Endothelial cell of umbilical vein (primary cell): ENCODE measurements at regions not wholly inside any gene's neighbourhood (a gene's known extent, or its start where the extent isn't known, plus 50 kb on each side); places are given as distances from the start of the nearest gene placed in this dataset.
A peak's percentile ranks its signal among the peaks of the same experiment; 100 is the strongest.

Source experiments
- BruUV-seq: library from RNA; stranded (reverse); fragments of 400-500 nt; replicated peaks from 2 replicates; lab custom pipeline; 2021; lab: Mats Ljungman, UMichigan
- CTCF ChIA-PET: fragments of 300-600, 350-600 bp; sonication (Branson Sonifier 250); formaldehyde crosslinking; loops from one replicate; lab custom pipeline; 2021; ENCODE audit warnings: antibody characterized with exemption, inconsistent platforms; lab: Charles Lee
- POLR2A ChIA-PET: fragments of 300-600, 350-600 bp; sonication (Branson Sonifier 250); formaldehyde crosslinking; loops from one replicate; lab custom pipeline; 2021; ENCODE audit warnings: antibody characterized with exemption, inconsistent platforms; lab: Charles Lee
- DNase-seq: peaks from one replicate; pipeline ENCODE4 v3.0.0-alpha.2; 2011; ENCODE audit warnings: low read depth, low spot score
- FAIRE-seq: peaks from 2 replicates; lab custom pipeline; 2011; peaks lifted over from hg19 to GRCh38; lab: Jason Lieb, UNC
- H2AFZ ChIP-seq: 2 replicates; pipeline ENCODE4 v1.6.0; 2012; ENCODE audit warnings: low read depth, low read length, control low read depth, inconsistent platforms
- H3K27ac ChIP-seq: 2 replicates; pipeline ENCODE4 v1.5.1; 2011; ENCODE audit warnings: low read depth, mild to moderate bottlenecking, control low read depth, low read length, moderate library complexity; ENCODE audit not compliant: insufficient read depth
- H3K27me3 ChIP-seq, 2 experiments: 2 replicates each; pipeline versions ENCODE4 v1.6.0 to v1.6.1; 2011; ENCODE audit warnings: low read length in 2 of 2, mixed read lengths in 1 of 2; ENCODE audit not compliant: control insufficient read depth in 2 of 2, insufficient read depth in 2 of 2
- H3K36me3 ChIP-seq, 2 experiments: 2 replicates in 1 of 2; 3 replicates in 1 of 2; pipeline ENCODE4 v1.5.1; 2011; ENCODE audit warnings: low read length in 2 of 2, mild to moderate bottlenecking in 1 of 2, moderate library complexity in 1 of 2; ENCODE audit not compliant: control insufficient read depth in 2 of 2, insufficient read depth in 2 of 2; ENCODE audit errors: extremely low read depth in 1 of 2
- H3K4me1 ChIP-seq: 3 replicates; pipeline ENCODE4 v1.5.1; 2011; ENCODE audit warnings: mild to moderate bottlenecking, low read length; ENCODE audit not compliant: control insufficient read depth, insufficient read depth; ENCODE audit errors: extremely low read depth
- H3K4me2 ChIP-seq: 2 replicates; pipeline ENCODE4 v1.6.1; 2011; ENCODE audit warnings: low read length, control low read depth, mixed read lengths; ENCODE audit not compliant: insufficient read depth
- H3K4me3 ChIP-seq, 3 experiments: fragments of 200-600 bp in 1 of 3; sonication (generic), shearing (Covaris generic) in 1 of 3; replicated peaks in 1 of 3; 2 replicates each; pipeline ENCODE4 v1.5.1; 2011 to 2016; ENCODE audit warnings: control low read depth in 3 of 3, low read length in 3 of 3, mild to moderate bottlenecking in 2 of 3, inconsistent platforms in 1 of 3, low read depth in 1 of 3, moderate library complexity in 1 of 3; ENCODE audit not compliant: insufficient read depth in 1 of 3
- H3K79me2 ChIP-seq: 2 replicates; pipeline ENCODE4 v1.6.0; 2012; ENCODE audit warnings: low read length, inconsistent platforms; ENCODE audit not compliant: control insufficient read depth, insufficient read depth
- H3K9ac ChIP-seq: replicated peaks from 2 replicates; pipeline ENCODE3; 2011; ENCODE audit warnings: low read length, control low read depth; ENCODE audit not compliant: insufficient read depth; ENCODE audit errors: extremely low read depth
- H3K9me1 ChIP-seq: replicated peaks from 3 replicates; pipeline ENCODE4 v1.6.0; 2011; ENCODE audit warnings: mild to moderate bottlenecking, low read length; ENCODE audit not compliant: control insufficient read depth, insufficient read depth; ENCODE audit errors: extremely low read depth
- H3K9me3 ChIP-seq: replicated peaks from 2 replicates; pipeline ENCODE4 v1.5.1; 2012; ENCODE audit warnings: low read length, inconsistent platforms; ENCODE audit not compliant: control insufficient read depth, insufficient read depth
- H4K20me1 ChIP-seq: replicated peaks from 2 replicates; pipeline ENCODE3; 2011; ENCODE audit warnings: mild to moderate bottlenecking, low read length; ENCODE audit not compliant: control insufficient read depth, insufficient read depth; ENCODE audit errors: extremely low read depth
- EZH2 ChIP-seq: IDR thresholded peaks from 2 replicates; pipeline ENCODE4 v1.6.1; 2012; ENCODE audit warnings: borderline replicate concordance, low read depth, mild to moderate bottlenecking, moderate library complexity, low read length, inconsistent platforms; ENCODE audit not compliant: severe bottlenecking
- FOS ChIP-seq: IDR thresholded peaks from 2 replicates; pipeline ENCODE4 v1.6.1; 2011; ENCODE audit warnings: mild to moderate bottlenecking, low read length, moderate library complexity, borderline replicate concordance; ENCODE audit not compliant: insufficient read depth
- GATA2 ChIP-seq: IDR thresholded peaks from 2 replicates; pipeline ENCODE4 v1.7.0; 2011; ENCODE audit warnings: low read depth, mild to moderate bottlenecking, moderate library complexity, mixed read lengths, low read length; ENCODE audit not compliant: insufficient read length, insufficient read depth
- JUN ChIP-seq: IDR thresholded peaks from 2 replicates; pipeline ENCODE4 v1.6.1; 2011; ENCODE audit warnings: borderline replicate concordance, low read depth; ENCODE audit not compliant: insufficient read length, insufficient read depth
- MYC ChIP-seq: IDR thresholded peaks from one replicate; pipeline ENCODE4 v1.6.1; 2011; ENCODE audit warnings: mild to moderate bottlenecking, low read depth, low read length
- POLR2A ChIP-seq: IDR thresholded peaks from 2 replicates; pipeline ENCODE4 v1.6.1; 2012; ENCODE audit warnings: low read depth, mild to moderate bottlenecking, control low read depth, low read length
- POLR2AphosphoS5 ChIP-seq: IDR thresholded peaks from 2 replicates; pipeline ENCODE4 v1.6.1; 2012; ENCODE audit warnings: low read depth, mild to moderate bottlenecking, control low read depth, low read length, moderate library complexity; ENCODE audit not compliant: insufficient read depth
- dilution Hi-C: fragments of 300-500 bp; cut with MboI; formaldehyde crosslinking; loops from one replicate; pipeline ENCODE4 v1.15.0; 2019; ENCODE audit warnings: low sequenced_read_pairs; ENCODE audit not compliant: extremely low pct_ligation_motif_present
- intact Hi-C: fragments of 100-400 bp; cut with micrococcal nuclease; formaldehyde crosslinking; loops from one replicate; pipeline ENCODE4 v1.10.0; 2022
- TF ChIP-seq, protein P1 (sequence below), 2 donors: IDR thresholded peaks; 1 replicate in 1 of 2; 2 replicates in 1 of 2; pipeline ENCODE4 v1.5.1; 2011; ENCODE audit warnings: low read length in 2 of 2, mild to moderate bottlenecking in 2 of 2, moderate library complexity in 2 of 2, control low read depth in 1 of 2, inconsistent platforms in 1 of 2, low read depth in 1 of 2; ENCODE audit not compliant: insufficient read depth in 1 of 2; ENCODE audit errors: extremely low read depth in 1 of 2
- TF ChIP-seq, protein P2 (sequence below): IDR thresholded peaks from 2 replicates; pipeline ENCODE4 v1.6.1; 2011; ENCODE audit not compliant: insufficient read depth, insufficient read length

DNA sequence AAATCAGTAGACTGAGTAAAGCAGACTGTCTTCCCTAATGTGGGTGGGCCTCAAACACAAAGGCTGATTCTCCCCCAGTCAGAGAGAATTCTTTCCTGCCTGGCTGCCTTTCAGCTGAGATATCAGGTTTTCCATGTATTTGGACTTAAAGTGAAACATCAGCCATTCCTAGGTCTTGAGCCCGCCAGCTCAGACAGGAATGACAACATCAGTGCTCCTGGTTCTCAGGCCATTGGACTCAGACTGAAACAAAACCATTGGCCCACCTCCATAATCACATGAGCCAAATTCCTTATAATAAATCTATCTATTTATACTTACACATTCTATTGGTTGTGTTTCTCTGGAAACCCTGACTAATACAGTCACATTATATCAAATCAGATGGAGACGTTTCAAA lies 56.7 kb upstream of the CLPB start:
- DNase-seq (peak; percentile 6), FAIRE-seq (no peak)
- H3K4me3 ChIP-seq = no peak overlapping the region
- CTCF ChIA-PET = no interaction called here
- H3K4me2 ChIP-seq = no peak overlapping the region
- dilution Hi-C loops = no loop called here
- H3K79me2 ChIP-seq = no peaks in the 10 kb centered on the region
- no peak overlapping the region for H3K9ac ChIP-seq
- no peaks in the 10 kb centered on the region for H3K4me1 ChIP-seq
- H3K27ac ChIP-seq = no peak overlapping the region
- no peaks in the 10 kb centered on the region for H4K20me1 ChIP-seq
- H2AFZ ChIP-seq = no peak overlapping the region
- TF ChIP-seq GATA2 (no peak), JUN (no peak), POLR2AphosphoS5 (no peak), POLR2A (no peak), EZH2 (no peak), FOS (no peak), MYC (no peak)
- TF ChIP-seq, protein P1, sequence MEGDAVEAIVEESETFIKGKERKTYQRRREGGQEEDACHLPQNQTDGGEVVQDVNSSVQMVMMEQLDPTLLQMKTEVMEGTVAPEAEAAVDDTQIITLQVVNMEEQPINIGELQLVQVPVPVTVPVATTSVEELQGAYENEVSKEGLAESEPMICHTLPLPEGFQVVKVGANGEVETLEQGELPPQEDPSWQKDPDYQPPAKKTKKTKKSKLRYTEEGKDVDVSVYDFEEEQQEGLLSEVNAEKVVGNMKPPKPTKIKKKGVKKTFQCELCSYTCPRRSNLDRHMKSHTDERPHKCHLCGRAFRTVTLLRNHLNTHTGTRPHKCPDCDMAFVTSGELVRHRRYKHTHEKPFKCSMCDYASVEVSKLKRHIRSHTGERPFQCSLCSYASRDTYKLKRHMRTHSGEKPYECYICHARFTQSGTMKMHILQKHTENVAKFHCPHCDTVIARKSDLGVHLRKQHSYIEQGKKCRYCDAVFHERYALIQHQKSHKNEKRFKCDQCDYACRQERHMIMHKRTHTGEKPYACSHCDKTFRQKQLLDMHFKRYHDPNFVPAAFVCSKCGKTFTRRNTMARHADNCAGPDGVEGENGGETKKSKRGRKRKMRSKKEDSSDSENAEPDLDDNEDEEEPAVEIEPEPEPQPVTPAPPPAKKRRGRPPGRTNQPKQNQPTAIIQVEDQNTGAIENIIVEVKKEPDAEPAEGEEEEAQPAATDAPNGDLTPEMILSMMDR (IDR thresholded peaks at IDR 0.05; ENCODE audit: extremely low read depth in 1 of 2, insufficient read depth in 1 of 2, low read depth in 1 of 2, low read length in 2 of 2) = no peak
- TF ChIP-seq, protein P2, sequence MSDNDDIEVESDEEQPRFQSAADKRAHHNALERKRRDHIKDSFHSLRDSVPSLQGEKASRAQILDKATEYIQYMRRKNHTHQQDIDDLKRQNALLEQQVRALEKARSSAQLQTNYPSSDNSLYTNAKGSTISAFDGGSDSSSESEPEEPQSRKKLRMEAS = no peak
- no peaks in the 10 kb centered on the region for H3K9me1 ChIP-seq
- intact Hi-C loops = no loop called here
- peaks cover 15 to 28% of the 10 kb centered on the region in 2 experiments for H3K27me3 ChIP-seq
- no peaks in the 10 kb centered on the region for H3K36me3 ChIP-seq
- POLR2A ChIA-PET = no interaction called here
- no peaks in the 10 kb centered on the region for H3K9me3 ChIP-seq
- no TSS peak for BruUV-seq
